CD14-positive monocyte (primary cell): ENCODE measurements at regions not wholly inside any gene's neighbourhood (a gene's known extent, or its start where the extent isn't known, plus 50 kb on each side); places are given as distances from the start of the nearest gene placed in this dataset.

Source experiments
- DNase-seq, 3 donors: peaks; one replicate each; pipeline ENCODE4 v3.0.0-alpha.2; 2011 to 2022
- H2AFZ ChIP-seq: 2 replicates; pipeline ENCODE4 v1.6.0; 2012; ENCODE audit warnings: mild to moderate bottlenecking, low read depth, low read length, inconsistent platforms; ENCODE audit not compliant: insufficient read depth, poor library complexity, severe bottlenecking
- H3K27ac ChIP-seq, 2 donors: 1 replicate in 1 of 2; 2 replicates in 1 of 2; pipeline ENCODE4 v1.5.1; 2012 to 2013; ENCODE audit warnings: low read length in 2 of 2, control low read depth in 1 of 2, inconsistent platforms in 1 of 2, low read depth in 1 of 2, mild to moderate bottlenecking in 1 of 2
- H3K27me3 ChIP-seq, 2 donors: one replicate each; pipeline versions ENCODE4 v1.6.0 to v1.6.1; 2011 to 2013; ENCODE audit warnings: low read length in 2 of 2; ENCODE audit not compliant: control insufficient read depth in 2 of 2, insufficient read depth in 2 of 2
- H3K36me3 ChIP-seq, 2 donors: replicated peaks in 1 of 2; 1 replicate in 1 of 2; 2 replicates in 1 of 2; pipeline versions ENCODE4 v1.5.1 to v1.6.1; 2012 to 2013; ENCODE audit warnings: low read length in 2 of 2, control low read depth in 1 of 2, inconsistent platforms in 1 of 2, mild to moderate bottlenecking in 1 of 2; ENCODE audit not compliant: insufficient read depth in 2 of 2, control insufficient read depth in 1 of 2
- H3K4me1 ChIP-seq, 2 donors: 1 replicate in 1 of 2; 2 replicates in 1 of 2; pipeline versions ENCODE4 v1.5.1 to v1.6.1; 2012 to 2013; ENCODE audit warnings: low read length in 2 of 2, control low read depth in 1 of 2, inconsistent platforms in 1 of 2, mild to moderate bottlenecking in 1 of 2, moderate library complexity in 1 of 2; ENCODE audit not compliant: insufficient read depth in 2 of 2, control insufficient read depth in 1 of 2
- H3K4me2 ChIP-seq: replicated peaks from 2 replicates; pipeline ENCODE3; 2012; ENCODE audit warnings: low read length, moderate library complexity, mild to moderate bottlenecking; ENCODE audit not compliant: poor library complexity, severe bottlenecking; ENCODE audit errors: extremely low read depth
- H3K4me3 ChIP-seq, 3 experiments: fragments of 200-600 bp in 1 of 3; sonication (generic) in 1 of 3; replicated peaks in 1 of 3; 1 replicate in 2 of 3; 2 replicates in 1 of 3; pipeline ENCODE4 v1.5.1; 2011 to 2013; ENCODE audit warnings: low read length in 3 of 3, mild to moderate bottlenecking in 3 of 3, control low read depth in 2 of 3, low read depth in 2 of 3, inconsistent platforms in 1 of 3, moderate library complexity in 1 of 3
- H3K79me2 ChIP-seq: 2 replicates; pipeline ENCODE4 v1.6.0; 2012; ENCODE audit warnings: mild to moderate bottlenecking, control low read depth, inconsistent platforms, low read length, moderate library complexity; ENCODE audit not compliant: insufficient read depth
- H3K9ac ChIP-seq: 2 replicates; pipeline ENCODE4 v1.6.0; 2017; ENCODE audit warnings: low read length, mild to moderate bottlenecking; ENCODE audit not compliant: insufficient read depth, poor library complexity, severe bottlenecking
- H3K9me3 ChIP-seq, 2 donors: replicated peaks in 1 of 2; 1 replicate in 1 of 2; 2 replicates in 1 of 2; pipeline versions ENCODE4 v1.5.1 to v1.6.1; 2012 to 2013; ENCODE audit warnings: low read length in 2 of 2, control low read depth in 1 of 2; ENCODE audit not compliant: control insufficient read depth in 1 of 2, insufficient read depth in 1 of 2
- H4K20me1 ChIP-seq: 2 replicates; pipeline ENCODE4 v1.6.0; 2012; ENCODE audit warnings: mild to moderate bottlenecking, low read length, control low read depth, moderate library complexity; ENCODE audit not compliant: insufficient read depth
- H3K27ac Mint-ChIP-seq, 7 donors: one replicate each; pipeline ENCODE4 v1.8.0; 2020; ENCODE audit warnings: mild to moderate bottlenecking in 7 of 7, mixed read lengths in 7 of 7, moderate library complexity in 6 of 7, inconsistent platforms in 2 of 7
- H3K27me3 Mint-ChIP-seq, 3 donors: one replicate each; pipeline ENCODE4 v1.8.0; 2021 to 2022; ENCODE audit warnings: low read depth in 3 of 3, mild to moderate bottlenecking in 3 of 3, mixed read lengths in 3 of 3, moderate library complexity in 3 of 3, inconsistent platforms in 1 of 3
- H3K36me3 Mint-ChIP-seq, 2 donors: one replicate each; pipeline ENCODE4 v1.8.0; 2020; ENCODE audit warnings: mixed read lengths in 2 of 2, inconsistent platforms in 1 of 2, mild to moderate bottlenecking in 1 of 2
- H3K4me1 Mint-ChIP-seq: one replicate; pipeline ENCODE4 v1.8.0; 2020; ENCODE audit warnings: mild to moderate bottlenecking, mixed read lengths
- H3K4me3 Mint-ChIP-seq, 2 donors: one replicate each; pipeline ENCODE4 v1.8.0; 2020; ENCODE audit warnings: mild to moderate bottlenecking in 2 of 2, mixed read lengths in 2 of 2, moderate library complexity in 1 of 2
- H3K9me3 Mint-ChIP-seq, 7 donors: one replicate each; pipeline ENCODE4 v1.8.0; 2020 to 2022; ENCODE audit warnings: mixed read lengths in 7 of 7, mild to moderate bottlenecking in 6 of 7, moderate library complexity in 6 of 7, inconsistent platforms in 2 of 7
- CTCF ChIP-seq: fragments of 200-600 bp; IDR thresholded peaks from one replicate; pipeline ENCODE4 v1.8.0; 2022; ENCODE audit warnings: antibody characterized with exemption, mild to moderate bottlenecking
- WGBS: methylation state at CpG from one replicate; pipeline ENCODE4 v1.1.5; 2013; ENCODE audit warnings: missing lambda C conversion rate; ENCODE audit not compliant: insufficient coverage; 5-methylcytosine and 5-hydroxymethylcytosine counted together
- intact Hi-C, 2 donors: fragments of 100-400 bp; cut with micrococcal nuclease; formaldehyde crosslinking; loops; one replicate each; pipeline versions ENCODE4 v1.15.0 to v1.15.1; 2023

- no peak overlapping the region for H3K9ac ChIP-seq
- no peak overlapping the region for H3K27ac Mint-ChIP-seq
- no peak overlapping the region for H3K4me3 ChIP-seq
- no peaks in the 10 kb centered on the region for H3K27me3 ChIP-seq
- intact Hi-C loops, result no loop called here
- H3K4me1 Mint-ChIP-seq, result peaks cover 6% of the 10 kb centered on the region
- H4K20me1 ChIP-seq, result no peaks in the 10 kb centered on the region
- no peak for DNase-seq
- WGBS, result 93% methylated on average over 7 of the region's 7 CpGs
- TF ChIP-seq CTCF, result no peak
- H3K4me2 ChIP-seq, result no peak overlapping the region
- no peaks in the 10 kb centered on the region for H3K79me2 ChIP-seq
- peaks cover 1 to 9% (median 5%) of the 10 kb centered on the region in 3 donors for H3K27me3 Mint-ChIP-seq
- H3K4me1 ChIP-seq, result no peaks in the 10 kb centered on the region
- H3K36me3 Mint-ChIP-seq, result no peaks in the 10 kb centered on the region
- no peaks in the 10 kb centered on the region for H3K36me3 ChIP-seq
- H3K4me3 Mint-ChIP-seq, result no peak overlapping the region
- H2AFZ ChIP-seq, result no peak overlapping the region
- H3K9me3 ChIP-seq, result peaks cover 0 to 3% of the 10 kb centered on the region in 2 donors
- no peak overlapping the region for H3K27ac ChIP-seq
- H3K9me3 Mint-ChIP-seq, result peaks cover 3 to 11% (median 6%) of the 10 kb centered on the region in 7 donors
Measured at GRCh38 chr9:113753398-113754119, 122.5 kb upstream of the ZNF618 start.

- no peaks in the 10 kb centered on the region for H3K27me3 ChIP-seq
Measured at GRCh38 chr9:113754739-113755138, 121.4 kb upstream of the ZNF618 start.

More at GRCh38 chr9:113754739-113755138, 121.4 kb upstream of the ZNF618 start:
- DNase-seq, result no peak
- no peak for TF ChIP-seq CTCF
- Histone ChIP-seq H4K20me1 (no peaks in the 10 kb centered on the region), H3K36me3 (no peaks in the 10 kb centered on the region), H3K79me2 (no peaks in the 10 kb centered on the region), H3K27ac (no peak overlapping the region), H3K4me2 (no peak overlapping the region), H3K4me1 (no peaks in the 10 kb centered on the region), H3K9me3 (peaks cover 6 to 10% of the 10 kb centered on the region in 2 donors), H2AFZ (no peak overlapping the region), H3K4me3 (no peak overlapping the region), H3K9ac (no peak overlapping the region)
- Mint-ChIP-seq H3K4me3 (peak overlapping the region in 1 of 2 donors; percentile 6), H3K4me1 (peaks cover 6% of the 10 kb centered on the region), H3K27me3 (peaks cover 1 to 9% (median 5%) of the 10 kb centered on the region in 3 donors), H3K36me3 (no peaks in the 10 kb centered on the region), H3K9me3 (peaks cover 8 to 16% (median 10%) of the 10 kb centered on the region in 7 donors), H3K27ac (no peak overlapping the region)
- intact Hi-C loops, result no loop called here
- WGBS, result no CpG with 5 or more reads among the region's 2 CpGs
